ENCODE measurements at regions not wholly inside any gene's neighbourhood (a gene's known extent, or its start where the extent isn't known, plus 50 kb on each side); places are given as distances from the start of the nearest gene placed in this dataset.

GRCh38 chr14:57071639-57072038 is 197.1 kb downstream of the EXOC5 start:
- TF ChIP-seq EZH2 (IDR thresholded peaks at IDR 0.05; ENCODE audit: low read length) = no peak
- no peak for TF ChIP-seq CTCF (optimal IDR thresholded peaks at IDR 0.05 in 1 of 3, IDR thresholded peaks at IDR 0.05 in 1 of 3, conservative IDR thresholded peaks at IDR 0.05 in 1 of 3; ENCODE audit: extremely low read depth in 1 of 3, insufficient read depth in 2 of 3, low read length in 3 of 3)

All from keratinocyte (primary cell).